ENCODE measurements at regions not wholly inside any gene's neighbourhood (a gene's known extent, or its start where the extent isn't known, plus 50 kb on each side); places are given as distances from the start of the nearest gene placed in this dataset.
"Not testable (repeated sequence)": the region's sequence is repeated elsewhere in the genome, so short reads cannot be mapped to it uniquely, and the experiment has no call there.

- no peak for FAIRE-seq
These were observed 86.8 kb downstream of the NDUFA12 start for GRCh38 chr12:94916663-94917062.

DNA sequence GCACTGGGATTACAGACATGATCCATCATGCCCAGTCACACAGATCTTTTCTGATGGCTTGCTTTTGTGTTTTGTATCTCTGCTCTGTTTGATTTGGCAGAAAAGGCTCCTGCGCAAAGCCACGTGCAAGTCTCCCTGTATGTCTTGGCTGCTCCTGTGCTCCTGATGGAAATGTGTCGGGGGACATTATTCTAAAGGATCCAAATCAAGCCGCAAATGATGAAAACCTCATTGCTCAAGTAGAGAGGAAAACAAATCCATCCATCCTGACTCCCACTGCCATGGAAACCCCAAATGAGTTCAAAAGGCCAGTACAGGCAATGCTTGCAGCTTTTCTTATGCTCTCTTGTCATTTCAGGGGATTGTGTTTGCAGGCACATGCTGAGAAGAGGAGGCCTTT, 93.8 kb downstream of the NDUFA12 start:
- FAIRE-seq = no peak

GRCh38 chr12:94905749-94906148, 97.7 kb downstream of the NDUFA12 start:
- FAIRE-seq = not testable (repeated sequence)

DNA sequence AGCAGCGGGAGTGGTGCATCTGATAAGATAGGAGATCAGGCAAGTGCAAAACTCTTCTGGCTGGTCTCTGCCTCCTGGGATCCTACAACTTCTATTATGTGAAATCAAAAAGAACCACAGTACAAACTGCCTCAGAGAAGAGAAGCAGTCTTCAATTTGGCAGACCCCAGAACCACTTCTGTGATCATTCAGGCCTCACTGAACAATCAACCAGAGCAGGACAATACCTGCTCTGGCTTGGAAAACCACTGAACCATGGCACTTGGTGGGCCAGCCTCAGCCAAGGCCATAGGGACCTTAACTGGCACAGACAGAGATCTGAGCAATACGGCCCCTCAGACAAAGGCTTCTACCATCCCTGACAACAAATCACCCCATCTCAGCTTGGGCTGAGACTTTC, 103.0 kb downstream of the NDUFA12 start:
- no peak for FAIRE-seq

GRCh38 chr12:94898388-94898787, 105.1 kb downstream of the NDUFA12 start:
- FAIRE-seq = no peak

DNA sequence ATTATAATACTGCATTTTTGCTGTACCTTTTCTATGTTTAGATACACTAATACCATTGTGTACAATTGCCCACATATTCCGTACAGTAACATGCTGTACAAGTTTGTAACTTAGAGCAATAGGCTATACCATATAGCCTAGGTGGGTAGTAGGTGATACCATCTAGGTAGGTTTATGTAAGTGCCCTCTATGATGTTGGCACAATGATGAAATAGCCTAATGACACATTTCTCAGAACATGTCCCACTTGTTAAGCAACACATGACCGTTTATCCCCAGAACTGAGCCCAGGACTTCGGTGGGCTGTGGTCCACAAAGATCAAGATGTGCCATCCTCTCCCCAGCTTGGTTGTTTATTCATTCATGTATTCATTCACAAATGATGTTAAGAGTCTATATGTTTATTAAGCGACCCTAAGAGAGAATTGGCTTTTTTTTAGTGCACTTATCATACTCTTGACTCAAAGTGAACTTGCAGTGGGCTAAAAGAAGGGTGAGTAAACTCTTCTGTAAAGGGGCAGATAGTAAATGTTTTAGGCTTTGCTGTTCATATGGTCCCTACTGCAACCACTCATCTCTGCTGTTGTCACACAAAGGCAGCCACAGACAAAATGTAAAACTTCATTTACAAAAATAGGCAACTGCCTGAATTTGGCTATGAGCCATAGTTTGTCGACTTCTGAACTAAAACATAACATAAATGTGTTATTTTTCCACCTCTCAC, 110.8 kb downstream of the NDUFA12 start:
- no peak for FAIRE-seq

DNA sequence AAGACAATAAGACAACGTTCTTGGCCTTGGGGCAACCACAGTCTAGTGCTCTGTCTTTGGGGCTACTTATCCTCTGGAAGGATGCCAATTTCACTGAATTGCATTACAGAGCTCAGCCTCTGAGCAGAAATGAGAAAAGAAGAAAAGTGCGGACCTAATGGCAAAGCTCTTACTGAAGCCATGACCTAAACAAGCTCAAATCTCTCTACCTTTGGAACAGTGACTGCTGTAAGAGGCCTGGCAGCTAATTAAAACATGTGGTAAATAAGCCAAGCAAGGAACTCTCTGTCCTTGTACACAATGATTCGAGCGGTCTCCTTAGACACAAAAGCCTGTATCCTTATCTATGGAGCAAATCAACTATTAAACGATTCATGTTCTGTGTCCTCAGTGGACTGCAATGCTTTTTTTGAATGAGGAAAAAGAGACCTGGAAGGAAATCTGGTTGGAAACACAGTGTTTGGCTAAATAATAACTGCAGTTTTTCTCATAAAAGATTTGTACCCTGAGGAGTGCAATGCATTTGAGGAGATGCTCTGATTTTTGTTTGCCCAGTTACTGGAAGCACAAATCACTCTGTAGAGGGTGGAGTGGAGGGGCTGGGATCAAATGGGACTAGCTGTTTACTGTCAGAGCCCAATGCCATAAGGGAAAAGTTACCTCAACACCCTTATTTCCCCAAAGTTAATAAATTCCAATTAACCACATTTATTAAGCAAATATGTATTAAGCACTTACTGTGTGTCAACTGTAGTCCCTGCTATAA, 113.9 kb downstream of the NDUFA12 start:
- no peak for FAIRE-seq

- no peak for FAIRE-seq
These were observed 124.0 kb downstream of the NDUFA12 start for GRCh38 chr12:94879542-94879941.

DNA sequence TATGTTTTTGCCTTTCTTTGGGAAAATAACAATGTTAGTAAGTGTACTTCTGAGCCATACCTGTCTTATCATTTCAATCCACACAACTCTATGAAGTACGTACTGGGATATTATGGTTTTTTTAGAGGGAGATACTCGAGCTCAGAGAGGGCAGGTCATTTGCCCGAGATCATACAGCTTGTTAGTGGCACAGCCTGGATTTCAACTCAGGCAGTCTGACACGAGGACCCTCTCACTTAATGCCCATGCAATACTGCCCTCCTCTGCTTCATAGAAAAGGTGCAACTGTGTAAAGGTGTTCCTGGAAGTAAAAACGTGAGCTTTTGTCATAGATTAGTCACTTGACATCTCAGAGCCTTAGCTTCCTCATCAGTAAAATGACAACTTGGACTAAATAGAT, 128.0 kb downstream of the NDUFA12 start:
- FAIRE-seq = no peak

- no peak for FAIRE-seq
These were observed 128.8 kb downstream of the NDUFA12 start for GRCh38 chr12:94874518-94875302.

DNA sequence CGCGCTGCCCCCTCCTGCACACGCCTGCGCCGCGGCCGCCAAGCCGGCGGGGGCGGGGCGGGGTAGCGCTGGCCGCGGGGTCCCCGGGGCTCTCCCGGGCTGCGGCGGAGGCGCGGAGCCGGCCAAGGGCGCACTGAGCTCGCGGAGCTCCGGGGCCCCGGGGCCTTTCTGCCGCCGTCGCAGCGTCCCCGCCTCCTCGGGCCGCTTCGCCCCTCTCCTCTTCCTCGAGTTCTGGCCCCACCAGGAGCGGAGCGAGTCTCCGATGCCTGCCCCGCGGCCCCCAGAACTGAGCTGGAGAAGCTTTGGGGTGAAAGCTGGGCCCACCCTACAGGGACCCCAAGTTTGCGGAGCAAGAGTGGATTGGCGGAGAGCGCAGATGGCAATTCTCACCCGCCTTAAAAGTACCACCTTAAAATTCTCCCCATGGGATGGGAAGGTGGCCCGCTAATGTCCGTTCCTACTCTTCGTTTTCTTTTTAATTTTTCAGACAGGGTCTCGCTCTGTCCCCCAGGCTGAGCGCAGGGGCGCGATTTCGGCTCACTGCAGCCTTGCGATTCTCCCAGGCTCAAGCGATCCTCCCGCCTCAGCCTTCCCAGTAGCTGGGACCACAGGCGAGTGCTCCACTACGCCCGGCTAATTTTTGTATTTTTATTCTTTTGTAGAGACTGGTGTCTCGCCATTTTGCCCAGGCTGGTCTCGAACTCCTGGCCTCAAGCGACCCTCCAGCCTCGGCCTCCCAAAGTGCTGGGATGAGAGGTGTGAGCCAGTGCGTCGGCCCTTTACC, 129.6 kb downstream of the NDUFA12 start:
- no peak for FAIRE-seq

DNA sequence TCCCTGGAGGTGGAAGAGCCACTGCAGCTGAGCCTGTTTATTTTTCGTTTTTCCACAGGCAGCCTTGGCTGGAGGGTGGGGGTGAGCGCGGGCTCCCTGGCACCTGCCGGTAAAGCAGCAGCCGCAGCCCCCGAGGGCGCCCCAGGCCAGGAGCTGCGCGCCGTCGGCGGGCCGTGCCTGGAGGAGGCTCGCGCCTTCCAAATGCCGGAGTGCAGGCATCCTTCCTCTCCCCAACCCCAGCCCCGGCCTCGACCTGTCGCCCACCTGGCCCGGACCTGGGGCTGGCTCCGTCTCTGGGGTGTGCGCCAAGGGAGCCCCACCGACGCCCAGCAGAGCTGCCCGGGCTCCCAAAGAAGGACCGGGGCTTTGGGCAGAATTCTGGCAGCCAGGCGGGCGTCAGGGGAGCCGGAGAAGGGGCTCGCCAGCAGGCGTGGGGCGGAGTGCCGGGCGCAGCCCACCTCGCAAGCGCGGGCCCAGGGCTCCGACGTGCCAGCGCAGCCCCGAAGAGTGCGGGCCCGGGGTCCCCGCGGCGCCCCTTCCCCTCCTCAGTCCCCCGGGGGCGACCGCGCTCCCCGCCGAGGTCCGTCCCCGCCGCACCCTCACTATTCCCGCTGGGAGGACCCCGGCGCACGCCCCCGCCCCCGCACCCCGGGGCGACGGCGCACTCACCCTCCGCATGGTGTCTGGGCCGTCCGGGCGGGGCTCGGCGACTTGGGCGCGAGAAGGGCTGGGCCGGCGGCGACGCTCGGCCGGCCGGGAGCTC, 130.3 kb downstream of the NDUFA12 start:
- FAIRE-seq = no peak

DNA sequence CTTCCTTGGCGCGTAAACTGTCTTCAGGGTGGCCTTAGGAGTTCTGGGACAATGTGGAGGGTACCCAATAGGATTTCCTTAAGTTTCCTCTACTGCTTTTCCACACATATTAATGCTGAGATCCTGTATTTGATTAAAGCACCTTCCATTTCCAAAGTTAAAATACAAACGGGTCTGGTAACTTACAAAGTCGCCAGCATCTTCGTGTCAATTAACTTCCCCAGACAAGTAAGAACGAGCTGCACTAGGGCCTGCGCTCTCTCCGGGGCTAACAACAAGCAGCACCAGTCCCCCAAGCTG, 130.9 kb downstream of the NDUFA12 start:
- FAIRE-seq = no peak

- no peak for FAIRE-seq
These were observed 131.4 kb downstream of the NDUFA12 start for GRCh38 chr12:94872007-94872653.

DNA sequence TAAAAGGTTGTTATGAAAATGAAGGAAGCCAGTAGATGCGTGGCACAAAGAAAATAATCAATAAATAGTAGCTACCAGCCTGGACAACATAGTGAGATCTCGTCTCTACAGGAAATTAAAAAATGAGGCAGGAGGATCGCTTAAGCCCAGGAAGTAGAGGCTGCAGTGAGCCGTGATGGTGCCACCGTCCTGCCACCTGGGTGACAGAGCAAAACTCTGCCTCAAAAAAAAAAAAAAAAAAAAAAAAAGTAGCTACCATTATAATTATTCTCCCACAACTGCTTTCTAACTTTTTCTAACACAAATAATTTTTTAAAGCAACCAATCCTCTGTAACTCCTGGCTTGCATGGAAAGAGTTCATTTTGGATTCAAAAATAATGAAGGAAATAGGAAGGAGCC, 133.0 kb downstream of the NDUFA12 start:
- FAIRE-seq = no peak

DNA sequence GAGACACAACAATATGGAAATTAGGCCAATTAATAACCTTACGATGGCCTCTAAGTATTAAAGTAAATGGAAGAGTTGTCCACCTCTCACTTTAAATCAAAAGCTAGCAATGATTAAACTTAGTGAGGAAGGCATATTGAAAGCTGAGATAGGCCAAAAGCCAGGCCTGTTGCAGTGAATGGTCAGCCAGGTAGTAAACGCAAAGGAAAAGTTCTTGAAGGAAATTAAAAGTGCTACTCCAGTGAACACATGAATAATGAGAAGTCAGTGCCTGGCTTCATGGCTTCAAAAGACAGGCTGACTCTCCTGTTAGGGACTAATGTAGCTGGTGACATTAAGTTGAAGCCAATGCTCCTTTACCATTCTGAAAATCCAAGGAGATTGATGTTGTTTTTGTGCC, 135.3 kb downstream of the NDUFA12 start:
- FAIRE-seq = no peak

- no peak for FAIRE-seq
These were observed 136.2 kb downstream of the NDUFA12 start for GRCh38 chr12:94867066-94867855.

DNA sequence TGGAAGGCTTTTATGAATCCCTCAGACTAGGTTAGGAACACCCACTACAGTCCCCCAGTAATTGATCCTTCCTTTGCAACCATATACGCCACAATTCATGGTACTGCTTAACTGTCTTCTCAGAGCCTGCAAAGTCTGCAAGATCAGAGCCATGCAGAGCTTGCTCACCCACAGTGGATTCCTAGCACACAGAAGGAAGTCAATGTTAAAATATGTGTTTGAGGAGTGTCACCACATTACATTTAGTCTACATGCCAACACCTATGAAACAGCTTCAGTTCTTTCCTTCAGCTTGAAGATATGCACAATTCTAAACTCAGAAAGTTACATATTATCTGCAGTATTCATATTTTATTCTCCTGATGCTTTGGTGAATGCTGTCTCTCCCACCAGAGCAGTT, 138.5 kb downstream of the NDUFA12 start:
- no peak for FAIRE-seq

DNA sequence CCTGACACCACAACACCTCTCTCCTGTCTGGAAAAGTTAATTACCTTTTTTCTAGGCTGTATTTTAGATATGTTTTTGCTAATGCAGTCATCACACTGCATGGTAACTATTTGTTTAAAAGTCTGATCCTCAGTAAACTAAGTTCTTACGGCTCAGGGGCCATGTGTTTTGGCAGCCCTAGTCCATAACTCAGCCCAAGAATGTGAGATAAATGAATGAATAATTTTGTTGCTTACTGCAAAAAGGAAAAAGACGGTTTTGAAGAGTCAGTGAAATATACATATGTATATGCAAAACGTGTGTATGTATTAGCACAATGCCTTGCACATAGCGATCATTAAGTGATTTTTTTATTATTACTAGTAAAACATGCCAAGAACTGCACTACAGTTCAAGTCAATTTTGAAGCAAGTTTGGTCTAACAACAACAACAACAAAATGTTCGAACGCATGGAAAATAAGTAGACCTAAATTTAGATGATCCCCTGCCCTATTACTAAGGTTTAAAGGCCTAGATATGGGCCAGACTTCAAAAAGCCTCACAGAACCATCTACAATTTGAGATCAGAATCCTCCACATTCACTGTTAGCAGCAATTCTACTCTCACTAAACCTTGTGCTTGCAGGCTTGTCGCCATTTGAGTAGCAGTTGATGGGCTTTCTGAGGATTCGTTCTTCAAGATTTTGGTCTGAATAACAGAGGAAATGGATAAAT, 140.0 kb downstream of the NDUFA12 start:
- no peak for FAIRE-seq

DNA sequence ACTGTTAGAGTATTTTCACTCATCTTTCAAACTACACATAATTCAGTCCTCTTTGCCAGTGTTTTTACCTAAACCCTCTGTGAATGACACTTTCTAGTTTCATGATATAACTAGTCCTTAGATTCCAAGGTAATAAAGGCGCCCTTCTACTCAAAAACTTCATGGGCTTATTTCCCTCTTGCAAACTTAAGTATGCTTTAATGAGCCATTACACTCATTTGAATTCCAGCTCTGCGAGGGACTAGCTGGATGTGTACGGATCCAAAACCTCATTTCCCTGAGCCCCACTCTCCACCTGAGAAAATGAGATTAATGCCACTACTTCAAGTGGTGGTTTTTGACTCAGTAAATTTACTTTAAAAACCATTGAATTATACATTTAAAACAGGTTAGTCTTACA, 141.1 kb downstream of the NDUFA12 start:
- FAIRE-seq = no peak

Measured in colon (tissue), 2 donors.